CD4-positive, alpha-beta T cell (primary cell): ENCODE measurements at regions not wholly inside any gene's neighbourhood (a gene's known extent, or its start where the extent isn't known, plus 50 kb on each side); places are given as distances from the start of the nearest gene placed in this dataset.

Experiments
- ATAC-seq: fragments of 200-7000 bp; cut with Tn5 transposase; one replicate; pipeline ENCODE4 v1.10.0; 2022; ENCODE audit warnings: mild to moderate bottlenecking; ENCODE audit not compliant: poor library complexity
- CTCF ChIA-PET: fragments of 350-600 bp; sonication (Branson Sonifier 250); formaldehyde crosslinking; loops from one replicate; lab custom pipeline; 2021; ENCODE audit warnings: antibody characterized with exemption, inconsistent platforms; lab: Charles Lee
- POLR2A ChIA-PET: fragments of 350-600 bp; sonication (Branson Sonifier 250); formaldehyde crosslinking; loops from one replicate; lab custom pipeline; 2021; ENCODE audit warnings: antibody characterized with exemption, inconsistent platforms; lab: Charles Lee
- DNase-seq, 14 experiments: peaks; one replicate each; pipeline ENCODE4 v3.0.0-alpha.2; 2013 to 2020; ENCODE audit warnings: mixed read lengths in 2 of 14
- H3K27ac ChIP-seq, 2 donors: one replicate each; pipeline versions ENCODE4 v1.5.1 to v1.7.0; 2013; ENCODE audit warnings: low read length in 2 of 2, low read depth in 1 of 2, mild to moderate bottlenecking in 1 of 2
- H3K27me3 ChIP-seq, 2 experiments: 1 replicate in 1 of 2; 2 replicates in 1 of 2; pipeline versions ENCODE4 v1.6.1 to v1.7.0; 2013; ENCODE audit warnings: low read length in 2 of 2, control low read depth in 1 of 2, mild to moderate bottlenecking in 1 of 2, moderate library complexity in 1 of 2; ENCODE audit not compliant: insufficient read depth in 2 of 2, control insufficient read depth in 1 of 2
- H3K36me3 ChIP-seq: one replicate; pipeline ENCODE4 v1.6.1; 2013; ENCODE audit warnings: low read length, control low read depth; ENCODE audit not compliant: insufficient read depth
- H3K4me1 ChIP-seq: one replicate; pipeline ENCODE4 v1.6.1; 2013; ENCODE audit warnings: low read length, control low read depth; ENCODE audit not compliant: insufficient read depth
- H3K4me3 ChIP-seq: one replicate; pipeline ENCODE4 v1.5.1; 2013; ENCODE audit warnings: mild to moderate bottlenecking, low read length, moderate library complexity
- H3K9me3 ChIP-seq, 2 experiments: 1 replicate in 1 of 2; 2 replicates in 1 of 2; pipeline versions ENCODE4 v1.6.1 to v1.7.0; 2013; ENCODE audit warnings: low read length in 2 of 2, mild to moderate bottlenecking in 2 of 2, control low read depth in 1 of 2, moderate library complexity in 1 of 2; ENCODE audit not compliant: control insufficient read depth in 1 of 2, insufficient read depth in 1 of 2
- H3K27ac Mint-ChIP-seq: one replicate; pipeline ENCODE4 v1.8.0; 2020; ENCODE audit warnings: mixed read lengths
- H3K27me3 Mint-ChIP-seq: one replicate; pipeline ENCODE4 v1.8.0; 2021; ENCODE audit warnings: mixed read lengths
- H3K36me3 Mint-ChIP-seq: one replicate; pipeline ENCODE4 v1.8.0; 2021; ENCODE audit warnings: low read depth, mixed read lengths
- H3K4me1 Mint-ChIP-seq: one replicate; pipeline ENCODE4 v1.8.0; 2021; ENCODE audit warnings: low read depth, mixed read lengths
- H3K4me3 Mint-ChIP-seq: one replicate; pipeline ENCODE4 v1.8.0; 2020; ENCODE audit warnings: mild to moderate bottlenecking, mixed read lengths
- H3K9me3 Mint-ChIP-seq: one replicate; pipeline ENCODE4 v1.8.0; 2020; ENCODE audit warnings: mixed read lengths
- CTCF ChIP-seq: fragments of 200-600 bp; IDR thresholded peaks from one replicate; pipeline ENCODE4 v1.8.0; 2022; ENCODE audit warnings: antibody characterized with exemption, mild to moderate bottlenecking
- intact Hi-C, 2 experiments: fragments of 100-400 bp; cut with DNase I in 1 of 2; cut with micrococcal nuclease in 1 of 2; formaldehyde crosslinking; loops; one replicate each; pipeline versions ENCODE4 v1.15.1 to v1.9.0; 2023 to 2025; cut with DNase I, micrococcal nuclease

GRCh38 chr1:38241594-38242334 lies 195.2 kb upstream of the POU3F1 start:
- ATAC-seq (no peak), DNase-seq (no peak)
- Histone ChIP-seq H3K27me3 (no peaks in the 10 kb centered on the region), H3K9me3 (no peaks in the 10 kb centered on the region), H3K27ac (no peak overlapping the region), H3K4me1 (no peaks in the 10 kb centered on the region), H3K36me3 (no peaks in the 10 kb centered on the region), H3K4me3 (no peak overlapping the region)
- no peaks in the 10 kb centered on the region for H3K36me3 Mint-ChIP-seq
- ChIA-PET CTCF (no interaction called here), POLR2A (no interaction called here)
- intact Hi-C loops: no loop called here
- H3K9me3 Mint-ChIP-seq: no peaks in the 10 kb centered on the region
- H3K27me3 Mint-ChIP-seq: peaks cover 7% of the 10 kb centered on the region
- no peaks in the 10 kb centered on the region for H3K4me1 Mint-ChIP-seq
- H3K4me3 Mint-ChIP-seq: no peak overlapping the region
- no peak overlapping the region for H3K27ac Mint-ChIP-seq
- TF ChIP-seq CTCF: no peak

- Mint-ChIP-seq H3K9me3 (no peaks in the 10 kb centered on the region), H3K4me1 (no peaks in the 10 kb centered on the region), H3K27ac (no peak overlapping the region), H3K4me3 (no peak overlapping the region), H3K36me3 (no peaks in the 10 kb centered on the region), H3K27me3 (peaks cover 7% of the 10 kb centered on the region)
- intact Hi-C loops: no loop called here
- ChIA-PET CTCF (no interaction called here), POLR2A (no interaction called here)
- H3K4me1 ChIP-seq: no peaks in the 10 kb centered on the region
- H3K9me3 ChIP-seq: no peaks in the 10 kb centered on the region
- no peak overlapping the region for H3K4me3 ChIP-seq
- TF ChIP-seq CTCF: no peak
- ATAC-seq (no peak), DNase-seq (no peak)
- no peaks in the 10 kb centered on the region for H3K36me3 ChIP-seq
- no peak overlapping the region for H3K27ac ChIP-seq
- peaks cover 0 to 4% of the 10 kb centered on the region in 2 experiments for H3K27me3 ChIP-seq
Observed at GRCh38 chr1:38240618-38241017, 194.0 kb upstream of the POU3F1 start.

GRCh38 chr1:38239258-38239835 lies 192.8 kb upstream of the POU3F1 start:
- H3K9me3 Mint-ChIP-seq: no peaks in the 10 kb centered on the region
- Histone ChIP-seq H3K27ac (no peak overlapping the region), H3K4me1 (no peaks in the 10 kb centered on the region), H3K27me3 (peaks cover 0 to 4% of the 10 kb centered on the region in 2 experiments), H3K4me3 (no peak overlapping the region), H3K9me3 (no peaks in the 10 kb centered on the region), H3K36me3 (no peaks in the 10 kb centered on the region)
- ATAC-seq (no peak), DNase-seq (no peak)
- TF ChIP-seq CTCF: no peak
- ChIA-PET POLR2A (no interaction called here), CTCF (no interaction called here)
- H3K27ac Mint-ChIP-seq: no peak overlapping the region
- H3K4me1 Mint-ChIP-seq: no peaks in the 10 kb centered on the region
- H3K27me3 Mint-ChIP-seq: peaks cover 7% of the 10 kb centered on the region
- no peaks in the 10 kb centered on the region for H3K36me3 Mint-ChIP-seq
- no peak overlapping the region for H3K4me3 Mint-ChIP-seq
- intact Hi-C loops: no loop called here
